Body of pancreas (tissue), 4 donors: ENCODE measurements at regions not wholly inside any gene's neighbourhood (a gene's known extent, or its start where the extent isn't known, plus 50 kb on each side); places are given as distances from the start of the nearest gene placed in this dataset.

Experiments
- ATAC-seq: fragments of 150-250 bp; one replicate; pipeline ENCODE4 v1.9.1; 2016
- DNase-seq, 4 donors: peaks; one replicate each; pipeline ENCODE4 v3.0.0-alpha.2; 2019
- H3K27ac ChIP-seq, 4 donors: fragments of 200-600 bp; sonication (generic); 1 replicate in 3 of 4; 2 replicates in 1 of 4; pipeline versions ENCODE4 v1.5.1 to v1.6.1; 2016 to 2019; ENCODE audit warnings: mild to moderate bottlenecking in 1 of 4, mixed read lengths in 1 of 4, moderate library complexity in 1 of 4
- H3K27me3 ChIP-seq, 2 donors: fragments of 200-600 bp; sonication (generic); one replicate each; pipeline ENCODE4 v1.6.0; 2016; ENCODE audit warnings: mild to moderate bottlenecking in 1 of 2
- H3K36me3 ChIP-seq, 2 donors: fragments of 200-600 bp; sonication (generic); replicated peaks in 1 of 2; 2 replicates each; pipeline ENCODE4 v1.5.1; 2016; ENCODE audit warnings: low read depth in 2 of 2; ENCODE audit not compliant: insufficient read depth in 1 of 2
- H3K4me1 ChIP-seq: fragments of 200-600 bp; sonication (generic); one replicate; pipeline ENCODE4 v1.6.0; 2016
- H3K4me3 ChIP-seq, 2 donors: fragments of 200-600 bp; sonication (generic); 1 replicate in 1 of 2; 2 replicates in 1 of 2; pipeline ENCODE4 v1.5.1; 2016 to 2019
- H3K9me3 ChIP-seq, 3 donors: fragments of 200-600 bp; sonication (generic); 1 replicate in 2 of 3; 2 replicates in 1 of 3; pipeline ENCODE4 v1.5.1; 2016
- CTCF ChIP-seq, 7 experiments: fragments of 450-650 bp in 4 of 7; fragments of 200-600 bp in 3 of 7; sonication (generic) in 3 of 7; IDR thresholded peaks; one replicate each; pipeline ENCODE4 v1.5.1; 2016 to 2019; ENCODE audit warnings: antibody characterized with exemption in 7 of 7
- POLR2A ChIP-seq, 3 donors: fragments of 450-650 bp; IDR thresholded peaks; one replicate each; pipeline ENCODE4 v1.6.1; 2016; ENCODE audit warnings: antibody characterized with exemption in 3 of 3, mild to moderate bottlenecking in 2 of 3
- WGBS, 2 donors: methylation state at CpG; one replicate each; pipeline ENCODE4 v1.1.5; 2017; 5-methylcytosine and 5-hydroxymethylcytosine counted together
- intact Hi-C: fragments of 100-400 bp; cut with DNase I; formaldehyde crosslinking; loops from one replicate; pipeline ENCODE4 v1.15.1; 2023

- 81 to 100% methylated on average over 1 to 3 of the region's 3 CpGs for WGBS, 2 donors
- no peaks in the 10 kb centered on the region for H3K27me3 ChIP-seq
- no peak for ATAC-seq
- no peaks in the 10 kb centered on the region for H3K9me3 ChIP-seq
- H3K4me3 ChIP-seq, result no peak overlapping the region
- H3K36me3 ChIP-seq, result no peaks in the 10 kb centered on the region
- TF ChIP-seq CTCF (IDR thresholded peaks at IDR 0.05), result no peak
- TF ChIP-seq POLR2A (IDR thresholded peaks at IDR 0.05), result no peak
- no peaks in the 10 kb centered on the region for H3K4me1 ChIP-seq
- intact Hi-C loops, result no loop called here
- no peak for DNase-seq
- no peak overlapping the region for H3K27ac ChIP-seq
These were observed 1016.0 kb upstream of the INTU start for GRCh38 chr4:126616795-126617194.

- Histone ChIP-seq H3K4me1 (no peaks in the 10 kb centered on the region), H3K36me3 (no peaks in the 10 kb centered on the region), H3K27ac (no peak overlapping the region), H3K9me3 (no peaks in the 10 kb centered on the region), H3K27me3 (no peaks in the 10 kb centered on the region), H3K4me3 (no peak overlapping the region)
- ATAC-seq, result no peak
- DNase-seq, result no peak
- intact Hi-C loops, result no loop called here
- TF ChIP-seq CTCF (IDR thresholded peaks at IDR 0.05) (no peak), POLR2A (IDR thresholded peaks at IDR 0.05) (no peak)
These were observed 1005.5 kb upstream of the INTU start for GRCh38 chr4:126627255-126627654.

- H3K27ac ChIP-seq, result no peak overlapping the region
- H3K9me3 ChIP-seq, result no peaks in the 10 kb centered on the region
- 65 to 68% methylated on average over 3 of the region's 3 CpGs for WGBS, 2 donors
- no peaks in the 10 kb centered on the region for H3K36me3 ChIP-seq
- intact Hi-C loops, result no loop called here
- TF ChIP-seq POLR2A (IDR thresholded peaks at IDR 0.05) (no peak), CTCF (IDR thresholded peaks at IDR 0.05) (no peak)
- H3K4me1 ChIP-seq, result no peaks in the 10 kb centered on the region
- no peak for DNase-seq
- no peaks in the 10 kb centered on the region for H3K27me3 ChIP-seq
- H3K4me3 ChIP-seq, result no peak overlapping the region
- no peak for ATAC-seq
These were observed 1003.8 kb upstream of the INTU start for GRCh38 chr4:126628933-126629332.

- Histone ChIP-seq H3K9me3 (no peaks in the 10 kb centered on the region), H3K36me3 (no peaks in the 10 kb centered on the region), H3K4me3 (no peak overlapping the region), H3K4me1 (no peaks in the 10 kb centered on the region), H3K27ac (no peak overlapping the region), H3K27me3 (no peaks in the 10 kb centered on the region)
- no peak for ATAC-seq
- WGBS, 2 donors, result 55 to 60% methylated on average over 5 of the region's 5 CpGs
- no peak for DNase-seq
- TF ChIP-seq CTCF (IDR thresholded peaks at IDR 0.05) (no peak), POLR2A (IDR thresholded peaks at IDR 0.05) (no peak)
- intact Hi-C loops, result no loop called here
These were observed 1002.5 kb upstream of the INTU start for GRCh38 chr4:126630230-126630629.

GRCh38 chr4:126633306-126633705 lies 999.5 kb upstream of the INTU start:
- TF ChIP-seq CTCF (IDR thresholded peaks at IDR 0.05) (no peak), POLR2A (IDR thresholded peaks at IDR 0.05) (no peak)
- 76 to 77% methylated on average over 2 of the region's 2 CpGs for WGBS, 2 donors
- intact Hi-C loops, result no loop called here
- Histone ChIP-seq H3K4me1 (no peaks in the 10 kb centered on the region), H3K9me3 (no peaks in the 10 kb centered on the region), H3K27me3 (no peaks in the 10 kb centered on the region), H3K36me3 (no peaks in the 10 kb centered on the region), H3K27ac (no peak overlapping the region), H3K4me3 (no peak overlapping the region)
- ATAC-seq, result no peak
- DNase-seq, result no peak
